ENCODE measurements at regions not wholly inside any gene's neighbourhood (a gene's known extent, or its start where the extent isn't known, plus 50 kb on each side); places are given as distances from the start of the nearest gene placed in this dataset.

DNA sequence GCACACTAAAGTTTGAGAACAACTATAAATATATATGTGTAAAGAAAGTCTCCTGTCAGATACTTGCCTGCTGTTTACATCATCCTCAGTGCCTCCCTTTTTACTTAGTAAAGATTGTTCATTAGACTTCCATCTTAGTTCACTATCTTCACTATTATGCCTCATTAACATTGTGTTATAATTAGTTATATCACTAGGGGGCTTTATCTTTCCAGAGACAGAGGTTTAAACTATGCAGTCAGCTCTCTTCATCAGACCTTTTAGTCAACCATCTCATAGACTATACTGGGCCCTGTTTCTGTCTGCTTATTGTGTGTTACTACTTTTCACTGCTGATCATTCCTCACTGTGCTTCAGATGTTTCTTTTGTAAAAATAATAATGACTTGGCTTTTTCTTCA, 630.8 kb upstream of the KIF2B start:
- DNase-seq (no peak), FAIRE-seq (no peak), ATAC-seq (no peak)
- Histone ChIP-seq H3K4me3 (no peak overlapping the region), H3K27me3 (no peaks in the 10 kb centered on the region), H3K27ac (no peak overlapping the region), H3K4me1 (no peaks in the 10 kb centered on the region), H3K9me3 (no peaks in the 10 kb centered on the region), H3K36me3 (no peaks in the 10 kb centered on the region)
- TF ChIP-seq, protein P1, sequence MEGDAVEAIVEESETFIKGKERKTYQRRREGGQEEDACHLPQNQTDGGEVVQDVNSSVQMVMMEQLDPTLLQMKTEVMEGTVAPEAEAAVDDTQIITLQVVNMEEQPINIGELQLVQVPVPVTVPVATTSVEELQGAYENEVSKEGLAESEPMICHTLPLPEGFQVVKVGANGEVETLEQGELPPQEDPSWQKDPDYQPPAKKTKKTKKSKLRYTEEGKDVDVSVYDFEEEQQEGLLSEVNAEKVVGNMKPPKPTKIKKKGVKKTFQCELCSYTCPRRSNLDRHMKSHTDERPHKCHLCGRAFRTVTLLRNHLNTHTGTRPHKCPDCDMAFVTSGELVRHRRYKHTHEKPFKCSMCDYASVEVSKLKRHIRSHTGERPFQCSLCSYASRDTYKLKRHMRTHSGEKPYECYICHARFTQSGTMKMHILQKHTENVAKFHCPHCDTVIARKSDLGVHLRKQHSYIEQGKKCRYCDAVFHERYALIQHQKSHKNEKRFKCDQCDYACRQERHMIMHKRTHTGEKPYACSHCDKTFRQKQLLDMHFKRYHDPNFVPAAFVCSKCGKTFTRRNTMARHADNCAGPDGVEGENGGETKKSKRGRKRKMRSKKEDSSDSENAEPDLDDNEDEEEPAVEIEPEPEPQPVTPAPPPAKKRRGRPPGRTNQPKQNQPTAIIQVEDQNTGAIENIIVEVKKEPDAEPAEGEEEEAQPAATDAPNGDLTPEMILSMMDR (IDR thresholded peaks at IDR 0.05): no peak
- intact Hi-C loops (cut with DNase I): no loop called here

- DNase-seq (no peak), ATAC-seq (no peak), FAIRE-seq (no peak)
- H3K27ac ChIP-seq: no peak overlapping the region
- H3K4me3 ChIP-seq: no peak overlapping the region
- 36 to 42% methylated on average over 2 of the region's 2 CpGs for WGBS, 2 donors
- TF ChIP-seq, protein P1 (IDR thresholded peaks at IDR 0.05): no peak
- H3K4me1 ChIP-seq: no peaks in the 10 kb centered on the region
- H3K9me3 ChIP-seq: no peaks in the 10 kb centered on the region
- no peaks in the 10 kb centered on the region for H3K27me3 ChIP-seq
- intact Hi-C loops (cut with DNase I): no loop called here
- no peaks in the 10 kb centered on the region for H3K36me3 ChIP-seq
Measured at GRCh38 chr17:53186001-53186400, 636.7 kb upstream of the KIF2B start.

- no peak for ATAC-seq
- Histone ChIP-seq H3K4me3 (no peak overlapping the region), H3K36me3 (no peaks in the 10 kb centered on the region), H3K9me3 (no peaks in the 10 kb centered on the region), H3K27me3 (no peaks in the 10 kb centered on the region), H3K27ac (no peak overlapping the region), H3K4me1 (no peaks in the 10 kb centered on the region)
- no peak for DNase-seq
- TF ChIP-seq, protein P1 (IDR thresholded peaks at IDR 0.05): no peak
- intact Hi-C loops (cut with DNase I): no loop called here
- no peak for FAIRE-seq
Measured at GRCh38 chr17:53176629-53177028, 646.1 kb upstream of the KIF2B start.

GRCh38 chr17:53168413-53168812, 654.3 kb upstream of the KIF2B start:
- no peak for FAIRE-seq
- no peak for ATAC-seq
- Histone ChIP-seq H3K9me3 (no peaks in the 10 kb centered on the region), H3K4me3 (no peak overlapping the region), H3K27ac (no peak overlapping the region), H3K36me3 (no peaks in the 10 kb centered on the region), H3K4me1 (no peaks in the 10 kb centered on the region), H3K27me3 (no peaks in the 10 kb centered on the region)
- intact Hi-C loops (cut with DNase I): no loop called here
- 61 to 73% methylated on average over 1 of the region's 1 CpG for WGBS, 2 donors
- no peak for DNase-seq
- TF ChIP-seq, protein P1 (IDR thresholded peaks at IDR 0.05): no peak

DNA sequence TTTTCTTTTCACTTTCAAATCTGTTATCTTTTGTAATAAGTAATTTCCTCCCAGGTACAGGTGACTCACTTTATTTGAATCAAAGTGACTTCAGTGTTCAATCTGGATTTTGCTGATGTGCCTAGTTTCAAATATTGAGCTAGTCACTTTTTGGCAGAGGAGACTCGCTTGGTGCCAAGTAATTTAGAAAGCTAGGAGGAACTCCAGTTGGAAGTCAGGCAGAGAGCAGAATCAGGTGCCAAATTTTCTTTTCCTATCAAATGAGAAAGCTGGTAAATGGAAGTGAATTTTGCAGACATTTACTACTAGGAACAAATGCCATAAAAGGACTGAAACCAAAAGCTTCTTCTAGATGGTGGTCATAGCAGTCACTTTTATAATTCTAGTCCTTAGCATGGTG, 656.0 kb upstream of the KIF2B start:
- Histone ChIP-seq H3K4me1 (no peaks in the 10 kb centered on the region), H3K9me3 (no peaks in the 10 kb centered on the region), H3K36me3 (no peaks in the 10 kb centered on the region), H3K4me3 (no peak overlapping the region), H3K27me3 (no peaks in the 10 kb centered on the region), H3K27ac (no peak overlapping the region)
- ATAC-seq (peak in 1 of 4 donors; percentile 34), DNase-seq (no peak), FAIRE-seq (no peak)
- 45 to 51% methylated on average over 1 of the region's 1 CpG for WGBS, 2 donors
- TF ChIP-seq, protein P1 (IDR thresholded peaks at IDR 0.05): no peak
- intact Hi-C loops (cut with DNase I): no loop called here
